ENCODE measurements at regions not wholly inside any gene's neighbourhood (a gene's known extent, or its start where the extent isn't known, plus 50 kb on each side); places are given as distances from the start of the nearest gene placed in this dataset.
"Not testable (repeated sequence)": the region's sequence is repeated elsewhere in the genome, so short reads cannot be mapped to it uniquely, and the experiment has no call there.

- DNase-seq = no peak
Observed at GRCh38 chr10:121244818-121245217, 353.4 kb downstream of the FGFR2 start.

GRCh38 chr10:121245754-121246153, 352.5 kb downstream of the FGFR2 start:
- no peak for DNase-seq

GRCh38 chr10:121248266-121248665, 350.0 kb downstream of the FGFR2 start:
- no peak for DNase-seq

GRCh38 chr10:121250995-121251764, 347.1 kb downstream of the FGFR2 start:
- no peak for DNase-seq

- DNase-seq = no peak
Observed at GRCh38 chr10:121252756-121253155, 345.5 kb downstream of the FGFR2 start.

- DNase-seq = no peak
Observed at GRCh38 chr10:121260377-121260776, 337.9 kb downstream of the FGFR2 start.

- no peak for DNase-seq
Observed at GRCh38 chr10:121261665-121262064, 336.6 kb downstream of the FGFR2 start.

- no peak for DNase-seq
Observed at GRCh38 chr10:121262774-121263430, 335.3 kb downstream of the FGFR2 start.

- DNase-seq = no peak
Observed at GRCh38 chr10:121263431-121263783, 334.8 kb downstream of the FGFR2 start.

GRCh38 chr10:121265360-121266123, 332.7 kb downstream of the FGFR2 start:
- no peak for DNase-seq

- no peak for DNase-seq
Observed at GRCh38 chr10:121266370-121266769, 331.9 kb downstream of the FGFR2 start.

- DNase-seq = no peak
Observed at GRCh38 chr10:121267236-121268003, 330.8 kb downstream of the FGFR2 start.

- DNase-seq = no peak
Observed at GRCh38 chr10:121268363-121268762, 329.9 kb downstream of the FGFR2 start.

GRCh38 chr10:121268863-121269432, 329.3 kb downstream of the FGFR2 start:
- no peak for DNase-seq

GRCh38 chr10:121270906-121271305, 327.3 kb downstream of the FGFR2 start:
- no peak for DNase-seq

GRCh38 chr10:121276046-121276445, 322.2 kb downstream of the FGFR2 start:
- DNase-seq = no peak

- no peak for DNase-seq
Observed at GRCh38 chr10:121276822-121277221, 321.4 kb downstream of the FGFR2 start.

GRCh38 chr10:121278386-121278785, 319.9 kb downstream of the FGFR2 start:
- DNase-seq = not testable (repeated sequence)

GRCh38 chr10:121281576-121281975, 316.7 kb downstream of the FGFR2 start:
- DNase-seq = no peak

GRCh38 chr10:121282264-121282663, 316.0 kb downstream of the FGFR2 start:
- DNase-seq = no peak

GRCh38 chr10:121282797-121283515, 315.3 kb downstream of the FGFR2 start:
- no peak for DNase-seq

GRCh38 chr10:121284936-121285335, 313.3 kb downstream of the FGFR2 start:
- no peak for DNase-seq
